Skin epidermis (tissue), 12 donors: ENCODE measurements at regions not wholly inside any gene's neighbourhood (a gene's known extent, or its start where the extent isn't known, plus 50 kb on each side); places are given as distances from the start of the nearest gene placed in this dataset.
"Not testable (repeated sequence)": the region's sequence is repeated elsewhere in the genome, so short reads cannot be mapped to it uniquely, and the experiment has no call there.

Experiments
- H3K27ac ChIP-seq, 21 experiments: fragments of 200-600 bp; sonication (generic) in 11 of 21; one replicate each; pipeline ENCODE4 v1.5.0; 2020; ENCODE audit warnings: mild to moderate bottlenecking in 3 of 21, inconsistent platforms in 2 of 21, moderate library complexity in 2 of 21
- H3K4me3 ChIP-seq, 7 experiments: fragments of 200-600 bp; sonication (generic) in 2 of 7; one replicate each; pipeline ENCODE4 v1.5.0; 2020; ENCODE audit warnings: inconsistent platforms in 2 of 7, mild to moderate bottlenecking in 2 of 7, moderate library complexity in 1 of 7

DNA sequence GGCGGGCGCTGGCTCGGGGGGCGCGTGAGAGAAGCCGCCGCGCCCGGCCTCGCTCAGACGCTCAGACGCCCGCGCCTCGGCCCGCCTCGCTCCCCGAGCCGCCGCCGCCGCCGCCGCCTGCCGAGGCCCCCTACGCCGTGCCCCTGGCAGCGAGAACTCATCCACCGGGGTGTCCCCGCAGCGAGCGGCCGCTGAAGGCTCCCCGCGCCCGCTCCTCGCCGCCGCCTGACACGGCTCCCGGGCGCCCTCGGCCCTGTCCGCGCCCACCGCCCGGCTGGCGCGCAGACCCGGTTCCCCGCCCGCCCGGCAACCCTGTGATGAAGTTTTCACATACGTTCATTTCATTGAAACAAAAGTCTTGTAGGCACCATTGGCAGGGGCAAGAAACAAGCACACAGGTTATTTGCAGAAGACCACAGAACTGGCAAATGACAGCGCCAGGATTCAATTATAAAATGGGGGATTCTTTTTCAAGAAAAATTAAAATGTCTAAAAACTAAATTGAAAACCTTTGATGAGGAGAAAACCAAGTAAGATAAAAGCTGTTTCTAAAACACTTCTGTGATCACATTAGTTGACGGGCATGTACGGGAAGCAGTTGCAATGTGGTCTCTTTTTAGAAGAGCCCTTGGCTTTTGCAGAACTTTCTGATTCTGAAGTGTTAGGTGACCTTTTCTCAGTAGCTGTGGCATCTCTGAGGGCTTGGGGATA lies 50.5 kb upstream of the TUBA3D start:
- peak overlapping the region in 1 of 7 experiments; percentile 19 for H3K4me3 ChIP-seq
- H3K27ac ChIP-seq = no peak overlapping the region

DNA sequence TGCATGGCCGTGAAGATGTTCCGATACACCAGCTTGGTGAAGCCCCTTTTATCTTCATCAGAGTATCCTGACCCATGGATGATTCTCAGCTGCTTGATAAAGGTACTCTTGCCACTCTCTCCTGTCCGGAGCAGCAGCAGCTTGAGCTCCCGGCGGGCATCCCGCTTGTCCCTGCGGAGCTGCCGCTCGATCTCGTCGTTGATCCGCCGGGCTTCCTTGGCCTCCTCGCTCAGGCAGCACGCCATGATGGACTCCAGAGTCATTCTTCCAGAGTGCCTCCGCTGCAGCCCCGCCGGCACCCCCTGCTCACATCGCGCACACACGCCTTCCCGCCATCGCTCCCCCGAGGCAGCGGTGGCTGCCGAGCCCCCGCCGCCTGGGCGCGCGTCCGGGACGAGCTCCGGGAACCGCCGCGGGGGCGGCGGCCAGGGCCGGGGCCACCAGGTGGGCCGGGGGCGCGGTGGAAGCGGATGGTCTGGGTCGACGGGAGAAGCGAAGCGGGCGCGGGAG lies 51.3 kb upstream of the TUBA3D start:
- not testable (repeated sequence) for H3K4me3 ChIP-seq

DNA sequence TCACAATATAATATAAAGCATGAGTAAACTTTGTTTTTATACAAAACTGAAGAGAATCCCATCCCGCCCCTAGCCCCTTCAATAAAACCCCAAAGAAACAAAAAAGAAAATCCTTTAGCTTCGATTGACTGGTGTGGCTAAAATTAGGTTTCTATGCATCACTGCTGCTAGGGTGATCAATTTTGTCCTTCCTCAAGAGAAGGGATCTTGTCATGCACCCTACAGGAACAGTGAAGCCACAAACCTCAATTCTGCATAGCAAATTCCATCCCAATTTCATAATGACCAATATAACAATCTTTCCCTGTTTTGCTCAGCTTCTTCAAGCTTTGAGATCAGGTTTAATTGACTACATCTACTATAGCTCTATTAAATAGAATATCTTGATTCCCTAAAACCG lies 55.2 kb upstream of the TUBA3D start:
- not testable (repeated sequence) for H3K4me3 ChIP-seq, H3K27ac ChIP-seq

More for the DNA sequence above, 51.3 kb upstream of the TUBA3D start:
- H3K27ac ChIP-seq = not testable (repeated sequence)

DNA sequence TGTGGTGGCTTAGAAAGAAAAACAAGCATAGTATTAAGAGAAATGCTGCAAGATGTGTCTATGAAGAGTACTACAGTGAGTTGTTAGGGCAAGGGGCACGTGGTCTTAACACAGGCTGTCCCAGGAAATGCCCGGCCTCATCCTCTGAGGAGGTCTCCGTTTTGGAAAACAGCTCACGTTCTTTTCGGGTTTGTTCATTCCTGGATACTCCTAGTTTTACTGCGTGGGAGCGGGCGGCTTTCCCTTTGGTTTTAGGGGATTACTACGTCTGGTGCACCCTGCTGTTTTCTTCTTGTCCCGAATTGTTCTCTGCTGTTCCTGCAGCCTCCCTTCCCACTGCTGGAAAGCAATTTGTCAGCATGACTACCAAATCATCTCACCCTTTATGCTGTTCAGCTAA lies 55.5 kb upstream of the RAB6D start:
- no peak overlapping the region for H3K4me3 ChIP-seq
- H3K27ac ChIP-seq = no peak overlapping the region

DNA sequence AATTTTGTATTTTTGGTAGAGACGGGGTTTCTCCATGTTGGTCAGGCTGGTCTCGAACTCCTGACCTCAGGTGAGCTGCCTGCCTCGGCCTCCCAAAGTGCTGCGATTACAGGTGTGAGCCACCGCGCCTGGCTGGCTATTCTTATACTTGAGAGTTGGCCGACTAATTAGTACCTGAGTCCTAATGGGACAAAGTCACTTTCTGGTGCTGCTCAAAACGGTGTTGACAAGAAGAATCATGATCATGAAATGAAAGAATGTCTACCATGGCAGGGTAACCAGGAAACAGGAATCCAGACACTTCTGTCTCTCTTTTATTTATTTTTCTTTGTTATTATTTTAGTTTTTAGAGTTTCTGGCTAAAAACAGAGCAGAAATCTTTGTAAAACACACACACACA lies 54.7 kb upstream of the RAB6D start:
- Histone ChIP-seq H3K4me3 (no peak overlapping the region), H3K27ac (no peak overlapping the region)

DNA sequence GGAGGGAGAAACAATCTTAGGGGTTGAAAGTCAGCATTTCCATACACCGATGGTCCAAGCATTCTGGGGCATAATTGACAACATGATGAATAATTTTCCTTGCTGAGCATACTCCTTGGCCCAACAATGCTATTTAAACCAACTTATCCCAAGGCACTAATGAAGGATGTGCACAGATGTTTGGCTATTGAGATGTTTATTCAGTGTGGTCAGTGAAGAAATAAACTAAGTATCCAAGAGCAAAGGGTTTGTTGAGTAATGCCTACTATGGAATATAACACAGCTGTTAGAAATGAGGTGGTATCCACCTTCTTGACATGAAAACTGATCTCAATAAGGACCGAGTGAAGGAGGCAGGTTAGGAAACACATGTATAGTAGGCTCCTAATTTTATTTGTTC lies 53.9 kb upstream of the RAB6D start:
- Histone ChIP-seq H3K27ac (no peak overlapping the region), H3K4me3 (no peak overlapping the region)

DNA sequence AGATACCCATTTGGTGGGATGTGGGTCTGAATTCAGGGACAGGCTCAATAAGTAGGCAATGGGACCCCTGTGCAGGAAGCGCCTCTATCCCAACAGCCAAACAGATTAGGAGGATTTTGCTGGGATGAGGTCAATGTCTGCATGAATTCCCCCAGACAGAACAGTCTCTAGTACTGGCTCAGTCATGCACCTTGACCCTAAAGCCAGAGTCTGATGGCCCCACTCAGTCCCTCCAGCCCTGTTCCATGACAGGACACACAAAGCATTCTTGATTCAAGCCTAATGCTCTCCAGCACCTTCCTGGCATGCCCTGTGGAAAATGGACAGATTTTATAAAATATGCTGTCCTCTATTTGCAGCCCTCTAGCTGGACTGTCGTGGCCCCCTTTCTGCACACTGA lies 49.8 kb upstream of the RAB6D start:
- H3K4me3 ChIP-seq = no peak overlapping the region
- H3K27ac ChIP-seq = no peak overlapping the region
